MM.1S (cell line): ENCODE measurements at regions not wholly inside any gene's neighbourhood (a gene's known extent, or its start where the extent isn't known, plus 50 kb on each side); places are given as distances from the start of the nearest gene placed in this dataset.

ENCODE experiments used
- EZH2 ChIP-seq: fragments of 300-600 bp; sonication (generic); optimal IDR thresholded peaks from 2 replicates; pipeline ENCODE3; 2017; ENCODE audit warnings: low read depth, mild to moderate bottlenecking, antibody characterized with exemption, low read length, mixed read lengths
- TF ChIP-seq, protein P1 (sequence below): fragments of 300-600 bp; sonication (generic); IDR thresholded peaks from 2 replicates; pipeline ENCODE4 v1.5.1; 2016; ENCODE audit warnings: antibody characterized with exemption, low read length, mixed read lengths

DNA sequence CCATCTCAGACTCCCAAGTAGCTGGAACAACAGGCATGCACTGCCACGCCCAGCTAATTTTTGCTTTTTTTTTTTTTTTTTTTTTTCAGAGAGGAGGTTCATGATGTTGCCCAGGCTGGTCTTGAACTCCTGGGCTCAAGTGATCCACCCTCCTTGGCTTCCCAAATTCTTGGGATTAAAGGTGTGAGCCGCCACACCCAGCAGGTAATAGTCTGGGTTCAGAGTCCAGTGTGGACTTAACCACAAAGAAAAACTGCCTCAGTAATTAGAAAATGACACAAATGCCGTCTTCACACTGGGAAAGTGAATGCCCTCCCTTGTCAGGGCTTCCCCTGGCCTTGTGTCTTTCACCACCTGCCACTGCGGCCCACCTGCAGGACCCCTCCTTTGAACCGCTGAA lies 101.1 kb downstream of the RAB11FIP2 start:
- TF ChIP-seq EZH2: no peak
- TF ChIP-seq, protein P1, sequence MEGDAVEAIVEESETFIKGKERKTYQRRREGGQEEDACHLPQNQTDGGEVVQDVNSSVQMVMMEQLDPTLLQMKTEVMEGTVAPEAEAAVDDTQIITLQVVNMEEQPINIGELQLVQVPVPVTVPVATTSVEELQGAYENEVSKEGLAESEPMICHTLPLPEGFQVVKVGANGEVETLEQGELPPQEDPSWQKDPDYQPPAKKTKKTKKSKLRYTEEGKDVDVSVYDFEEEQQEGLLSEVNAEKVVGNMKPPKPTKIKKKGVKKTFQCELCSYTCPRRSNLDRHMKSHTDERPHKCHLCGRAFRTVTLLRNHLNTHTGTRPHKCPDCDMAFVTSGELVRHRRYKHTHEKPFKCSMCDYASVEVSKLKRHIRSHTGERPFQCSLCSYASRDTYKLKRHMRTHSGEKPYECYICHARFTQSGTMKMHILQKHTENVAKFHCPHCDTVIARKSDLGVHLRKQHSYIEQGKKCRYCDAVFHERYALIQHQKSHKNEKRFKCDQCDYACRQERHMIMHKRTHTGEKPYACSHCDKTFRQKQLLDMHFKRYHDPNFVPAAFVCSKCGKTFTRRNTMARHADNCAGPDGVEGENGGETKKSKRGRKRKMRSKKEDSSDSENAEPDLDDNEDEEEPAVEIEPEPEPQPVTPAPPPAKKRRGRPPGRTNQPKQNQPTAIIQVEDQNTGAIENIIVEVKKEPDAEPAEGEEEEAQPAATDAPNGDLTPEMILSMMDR: no peak
